Heart left ventricle (tissue), 16 donors: ENCODE measurements at regions not wholly inside any gene's neighbourhood (a gene's known extent, or its start where the extent isn't known, plus 50 kb on each side); places are given as distances from the start of the nearest gene placed in this dataset.

Source experiments
- ATAC-seq, 4 donors: fragments of 200-7000 bp; cut with Tn5 transposase; one replicate each; pipeline ENCODE4 v1.9.1; 2020 to 2022; ENCODE audit warnings: moderate library complexity in 4 of 4, mild to moderate bottlenecking in 3 of 4, moderate number of reproducible peaks in 1 of 4
- DNase-seq, 5 donors: peaks; one replicate each; pipeline ENCODE4 v3.0.0-alpha.2; 2020
- H3K27ac ChIP-seq, 12 donors: fragments of 200-600 bp; sonication (generic) in 4 of 12; one replicate each; pipeline versions ENCODE4 v1.5.0 to v1.8.0; 2016 to 2022; ENCODE audit warnings: mild to moderate bottlenecking in 2 of 12
- H3K27me3 ChIP-seq, 9 donors: fragments of 200-600 bp; sonication (generic) in 2 of 9; one replicate each; pipeline versions ENCODE4 v1.5.1 to v1.8.0; 2016 to 2022; ENCODE audit warnings: mild to moderate bottlenecking in 3 of 9
- H3K36me3 ChIP-seq, 9 donors: fragments of 200-600 bp; sonication (generic) in 2 of 9; one replicate each; pipeline versions ENCODE4 v1.5.0 to v1.8.0; 2018 to 2022; ENCODE audit warnings: mild to moderate bottlenecking in 2 of 9
- H3K4me1 ChIP-seq, 12 donors: fragments of 200-600 bp; sonication (generic) in 4 of 12; one replicate each; pipeline versions ENCODE4 v1.5.0 to v1.8.0; 2016 to 2022; ENCODE audit warnings: mild to moderate bottlenecking in 3 of 12
- H3K4me3 ChIP-seq, 12 donors: fragments of 200-600 bp; sonication (generic) in 4 of 12; one replicate each; pipeline versions ENCODE4 v1.5.0 to v1.8.0; 2017 to 2022; ENCODE audit warnings: mild to moderate bottlenecking in 9 of 12, moderate library complexity in 4 of 12
- H3K9me3 ChIP-seq, 12 donors: fragments of 200-600 bp; sonication (generic) in 4 of 12; one replicate each; pipeline versions ENCODE4 v1.5.0 to v1.8.0; 2016 to 2022; ENCODE audit warnings: mild to moderate bottlenecking in 1 of 12
- POLR2A ChIP-seq, 2 donors: fragments of 450-650 bp; IDR thresholded peaks; one replicate each; pipeline ENCODE4 v1.6.1; 2017; ENCODE audit warnings: antibody characterized with exemption in 2 of 2, mild to moderate bottlenecking in 2 of 2, moderate library complexity in 2 of 2
- WGBS, 4 donors: extraction: QIAGEN DNeasy Blood & Tissue Kit in 2 of 4; methylation state at CpG; one replicate each; pipeline versions ENCODE4 v1.1.5 to v1.1.7; 2013 to 2018; 5-methylcytosine and 5-hydroxymethylcytosine counted together
- intact Hi-C, 10 donors: fragments of 100-400 bp; cut with DNase I; formaldehyde crosslinking; loops; one replicate each; pipeline versions ENCODE4 v1.11.1 to v1.14.2; 2022
- TF ChIP-seq, protein P1 (sequence below), 12 donors: fragments of 200-600 bp; sonication (generic) in 4 of 12; IDR thresholded peaks; one replicate each; pipeline versions ENCODE4 v1.5.0 to v1.8.0; 2018 to 2022; ENCODE audit warnings: antibody characterized with exemption in 12 of 12, mild to moderate bottlenecking in 5 of 12
- donor health status: ischemic (EF 13 %, LVEDD 7.1; RV severe dilation, severe dysfunction).
- donor health status: healthy with polysubstance abuse.
- donor health status: DM: no; HTN: yes; CAD: no.
- donor health status: DM: no; HTN: no; CAD: no.
- donor health status: ischemic (EF 25% LVEDD 6.9; RV normal size, moderate dysfunction).
- donor health status: ischemic (EF 25% LVEDD 5.7; RV mildly dilated, moderate dysfunction).
- donor health status: healthy.
- donor health status: DM: yes; HTN: yes; CAD: no.
- donor health status: ischemic (EF 35%, LVEDD 5.7; RV mildly dilated, moderate dysfunction).
- donor health status: nonischemic (EF 11% LVEDD 7.7; RV severe dilation, severe dysfunction).
- donor health status: DM: yes; HTN: yes; CAD: no.
- donor health status: PGD.
- donor health status: ischemic (EF 29% LVEDD 5.4; RV normal size, mild dysfunction).
- donor health status: nonischemic (EF 23%, LVEDD 6.1; RV moderate dilation, normal function).

DNA sequence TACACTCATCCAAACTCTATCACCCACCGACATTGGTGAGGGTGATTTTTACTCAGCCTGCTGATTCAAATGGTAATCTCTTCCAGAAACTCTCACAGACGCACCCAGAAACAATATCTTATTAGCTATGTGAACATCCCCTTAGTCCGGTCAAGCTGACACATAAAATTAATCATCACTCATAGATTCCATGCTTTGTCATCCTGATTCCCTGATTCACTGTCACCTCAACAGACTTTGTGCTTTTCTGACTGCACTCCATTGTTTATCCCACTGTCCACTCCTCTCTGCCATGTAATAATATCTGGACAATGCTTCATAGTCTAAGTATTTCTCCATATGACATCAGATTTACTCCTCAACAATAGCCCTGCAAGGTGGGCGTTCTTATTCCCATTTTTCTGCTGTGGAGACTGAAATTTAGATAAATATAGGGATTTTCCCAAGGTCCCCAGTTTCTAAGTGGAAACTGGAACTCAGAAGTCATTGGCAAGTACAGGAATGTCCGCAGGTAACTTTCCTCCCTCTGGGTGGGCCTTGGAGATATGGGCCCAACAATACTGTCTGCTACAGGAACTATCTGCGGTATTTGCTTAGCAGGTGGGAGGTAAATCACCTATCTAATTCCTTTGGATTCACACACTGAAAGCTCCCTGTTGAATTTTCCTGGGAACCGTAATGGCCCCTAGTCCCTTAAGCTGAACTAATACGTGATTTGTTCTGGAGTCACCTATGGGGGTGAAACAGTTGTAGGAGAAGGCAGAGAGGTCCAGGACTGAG, 228.6 kb upstream of the BCOR start:
- ATAC-seq, result no peak
- 80 to 94% (median 88%) methylated on average over 8 of the region's 8 CpGs for WGBS, 4 donors
- intact Hi-C loops, result no loop called here
- Histone ChIP-seq H3K36me3 (no peaks in the 10 kb centered on the region), H3K4me3 (no peak overlapping the region), H3K9me3 (peaks cover 0 to 9% (median 0%) of the 10 kb centered on the region in 12 donors), H3K4me1 (no peaks in the 10 kb centered on the region), H3K27me3 (peaks cover 0 to 3% (median 0%) of the 10 kb centered on the region in 9 donors), H3K27ac (no peak overlapping the region)
- no peak for DNase-seq
- TF ChIP-seq, protein P1, sequence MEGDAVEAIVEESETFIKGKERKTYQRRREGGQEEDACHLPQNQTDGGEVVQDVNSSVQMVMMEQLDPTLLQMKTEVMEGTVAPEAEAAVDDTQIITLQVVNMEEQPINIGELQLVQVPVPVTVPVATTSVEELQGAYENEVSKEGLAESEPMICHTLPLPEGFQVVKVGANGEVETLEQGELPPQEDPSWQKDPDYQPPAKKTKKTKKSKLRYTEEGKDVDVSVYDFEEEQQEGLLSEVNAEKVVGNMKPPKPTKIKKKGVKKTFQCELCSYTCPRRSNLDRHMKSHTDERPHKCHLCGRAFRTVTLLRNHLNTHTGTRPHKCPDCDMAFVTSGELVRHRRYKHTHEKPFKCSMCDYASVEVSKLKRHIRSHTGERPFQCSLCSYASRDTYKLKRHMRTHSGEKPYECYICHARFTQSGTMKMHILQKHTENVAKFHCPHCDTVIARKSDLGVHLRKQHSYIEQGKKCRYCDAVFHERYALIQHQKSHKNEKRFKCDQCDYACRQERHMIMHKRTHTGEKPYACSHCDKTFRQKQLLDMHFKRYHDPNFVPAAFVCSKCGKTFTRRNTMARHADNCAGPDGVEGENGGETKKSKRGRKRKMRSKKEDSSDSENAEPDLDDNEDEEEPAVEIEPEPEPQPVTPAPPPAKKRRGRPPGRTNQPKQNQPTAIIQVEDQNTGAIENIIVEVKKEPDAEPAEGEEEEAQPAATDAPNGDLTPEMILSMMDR (IDR thresholded peaks at IDR 0.05), result no peak
- no peak for TF ChIP-seq POLR2A (IDR thresholded peaks at IDR 0.05)

DNA sequence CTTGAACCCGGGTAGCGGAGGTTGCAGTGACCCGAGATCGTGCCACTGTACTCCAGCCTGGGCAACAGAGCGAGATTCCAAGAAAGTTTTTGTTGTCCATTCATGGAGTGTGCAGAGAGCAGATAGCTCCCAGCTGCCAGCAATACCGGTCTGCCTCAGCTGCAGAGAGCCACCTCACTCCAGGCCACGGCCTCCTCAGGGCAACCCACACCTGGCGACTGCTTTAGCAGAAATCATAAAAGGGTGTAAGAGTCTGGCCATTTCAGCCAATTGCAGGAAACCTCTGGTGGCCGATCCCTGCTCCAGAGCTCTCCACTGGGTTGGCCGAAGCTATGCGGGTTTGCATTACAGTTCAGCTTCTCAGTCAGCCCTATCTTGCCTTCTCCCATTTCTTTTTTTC, 227.4 kb upstream of the BCOR start:
- intact Hi-C loops, result no loop called here
- no peak for DNase-seq
- no peak overlapping the region for H3K27ac ChIP-seq
- ATAC-seq, result no peak
- H3K9me3 ChIP-seq, result peaks cover 0 to 17% (median 0%) of the 10 kb centered on the region in 12 donors
- H3K27me3 ChIP-seq, result peaks cover 0 to 3% (median 0%) of the 10 kb centered on the region in 9 donors
- no peak for TF ChIP-seq POLR2A (IDR thresholded peaks at IDR 0.05)
- TF ChIP-seq, protein P1 (IDR thresholded peaks at IDR 0.05), result no peak
- H3K4me1 ChIP-seq, result no peaks in the 10 kb centered on the region
- H3K36me3 ChIP-seq, result no peaks in the 10 kb centered on the region
- 92 to 98% (median 96%) methylated on average over 10 to 11 of the region's 11 CpGs for whole genome bisulfite sequencing, 4 donors
- H3K4me3 ChIP-seq, result no peak overlapping the region

DNA sequence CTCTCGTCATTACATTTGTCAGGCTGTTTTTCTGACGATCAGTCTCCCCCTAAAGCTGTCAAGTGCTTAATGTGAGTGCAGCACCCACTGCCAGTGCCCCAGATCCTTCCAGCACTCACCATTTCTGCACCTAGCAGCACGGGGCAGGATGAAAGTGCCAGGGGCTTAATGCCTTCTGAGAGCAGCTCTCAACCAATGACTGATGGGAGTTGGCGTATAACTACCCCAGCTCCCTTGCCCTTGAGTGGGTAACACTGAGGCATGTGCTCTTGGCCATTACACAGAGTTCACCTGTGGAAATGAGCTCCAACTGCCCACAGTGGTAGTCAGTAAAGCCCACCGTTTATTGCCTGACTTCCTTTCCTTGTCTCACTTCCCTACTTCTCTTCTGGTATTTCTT, 226.2 kb upstream of the BCOR start:
- TF ChIP-seq POLR2A (IDR thresholded peaks at IDR 0.05), result no peak
- TF ChIP-seq, protein P1 (IDR thresholded peaks at IDR 0.05), result no peak
- H3K36me3 ChIP-seq, result no peaks in the 10 kb centered on the region
- WGBS, 4 donors, result 76 to 88% (median 85%) methylated on average over 5 of the region's 5 CpGs
- no peak overlapping the region for H3K4me3 ChIP-seq
- ATAC-seq (no peak), DNase-seq (no peak)
- no peak overlapping the region for H3K27ac ChIP-seq
- H3K9me3 ChIP-seq, result peaks cover 0 to 17% (median 0%) of the 10 kb centered on the region in 12 donors
- H3K4me1 ChIP-seq, result no peaks in the 10 kb centered on the region
- H3K27me3 ChIP-seq, result peaks cover 0 to 3% (median 0%) of the 10 kb centered on the region in 9 donors
- intact Hi-C loops, result no loop called here

DNA sequence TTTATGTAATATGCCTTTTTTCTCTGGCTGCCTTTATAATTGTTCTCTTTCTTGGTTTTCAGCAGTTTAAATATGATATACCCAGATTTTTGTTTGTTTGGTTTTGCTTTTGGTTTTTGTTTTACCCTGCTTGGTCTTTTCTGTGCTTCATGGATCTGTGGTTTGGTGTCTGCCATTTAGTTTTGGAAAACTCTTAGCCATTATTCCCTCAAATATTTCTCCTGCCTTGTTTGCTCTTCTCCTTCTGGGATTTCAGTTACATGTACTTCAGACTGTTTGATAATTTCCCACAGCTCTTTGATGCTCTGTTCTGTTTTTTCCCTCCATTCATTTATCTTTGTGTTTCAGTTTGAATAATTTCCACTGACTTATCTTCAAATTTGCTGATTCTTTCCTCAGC, 223.1 kb upstream of the BCOR start:
- DNase-seq (no peak), ATAC-seq (no peak)
- Histone ChIP-seq H3K4me3 (no peak overlapping the region), H3K27me3 (peaks cover 0 to 3% (median 0%) of the 10 kb centered on the region in 9 donors), H3K4me1 (no peaks in the 10 kb centered on the region), H3K9me3 (peaks cover 0 to 43% (median 0%) of the 10 kb centered on the region in 12 donors), H3K27ac (no peak overlapping the region), H3K36me3 (no peaks in the 10 kb centered on the region)
- TF ChIP-seq, protein P1 (IDR thresholded peaks at IDR 0.05), result no peak
- no peak for TF ChIP-seq POLR2A (IDR thresholded peaks at IDR 0.05)
- intact Hi-C loops, result no loop called here
